Activated CD4-positive, alpha-beta T cell treated with anti-CD3 and anti-CD28 coated beads, Interleukin-2, amount 50 U/mL, for 48 hours (primary cell): ENCODE measurements at regions not wholly inside any gene's neighbourhood (a gene's known extent, or its start where the extent isn't known, plus 50 kb on each side); places are given as distances from the start of the nearest gene placed in this dataset.

Source experiments
- DNase-seq, 2 experiments: peaks; one replicate each; pipeline ENCODE4 v3.0.0-alpha.2; 2020

GRCh38 chr12:28828318-28828717 is 320.8 kb upstream of the FAR2 start:
- no peak for DNase-seq

DNA sequence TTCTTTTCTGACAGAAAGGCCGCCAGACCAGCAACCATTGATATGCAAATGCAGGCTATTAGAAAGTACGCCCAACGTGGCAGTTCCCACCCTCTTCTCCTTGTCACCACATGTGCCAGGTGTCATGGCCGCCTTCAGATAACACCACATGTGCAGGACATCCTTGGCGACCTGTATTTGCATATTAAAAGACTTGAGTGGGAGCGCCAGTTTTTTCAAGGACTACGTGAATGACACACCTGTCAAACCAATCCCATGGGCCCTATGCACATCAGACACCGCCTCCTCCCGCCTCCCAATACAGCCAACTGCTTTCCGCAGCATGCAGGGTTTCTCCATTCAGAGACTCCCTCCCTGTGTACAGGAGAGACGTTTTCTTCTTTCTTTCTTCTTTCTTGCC is 318.6 kb upstream of the FAR2 start:
- no peak for DNase-seq

DNA sequence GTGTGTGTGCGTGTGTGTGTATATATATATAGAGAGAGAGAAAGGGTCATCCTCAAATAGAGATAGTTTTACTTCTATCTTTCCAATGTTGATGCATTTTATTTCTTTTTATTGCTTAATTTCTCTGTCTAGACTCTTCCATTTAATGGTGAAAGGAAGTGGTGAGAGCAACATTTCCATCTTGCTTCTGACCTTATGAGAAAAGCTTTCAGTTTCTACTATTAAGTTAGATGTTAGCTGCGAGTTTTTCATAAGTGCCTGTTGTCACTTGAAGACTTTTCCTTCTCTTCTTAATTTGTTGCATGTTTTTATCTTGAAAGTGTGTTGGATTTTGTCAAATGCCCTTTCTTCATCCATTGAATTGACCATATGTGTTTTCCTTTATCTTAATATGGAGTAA is 304.4 kb upstream of the FAR2 start:
- no peak for DNase-seq

DNA sequence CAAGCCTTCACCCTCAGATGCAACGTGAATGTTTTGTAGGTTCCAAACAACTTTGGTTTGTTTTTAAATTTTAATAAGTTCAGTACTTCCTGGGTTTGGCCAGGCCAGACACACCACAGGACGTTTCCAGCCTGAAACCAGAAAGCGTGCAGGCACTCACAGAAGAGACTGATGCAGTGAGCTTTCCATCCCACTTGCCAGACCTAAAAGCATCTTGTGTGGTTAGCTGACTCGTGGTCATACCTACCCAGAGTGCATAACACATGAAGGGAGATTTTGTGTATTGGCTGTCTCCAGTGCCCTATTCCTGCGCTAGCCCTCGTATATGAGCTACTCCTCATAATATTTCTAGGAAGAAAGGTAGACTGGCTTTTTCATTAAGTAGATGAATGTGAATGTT is 297.3 kb upstream of the FAR2 start:
- DNase-seq: no peak

DNA sequence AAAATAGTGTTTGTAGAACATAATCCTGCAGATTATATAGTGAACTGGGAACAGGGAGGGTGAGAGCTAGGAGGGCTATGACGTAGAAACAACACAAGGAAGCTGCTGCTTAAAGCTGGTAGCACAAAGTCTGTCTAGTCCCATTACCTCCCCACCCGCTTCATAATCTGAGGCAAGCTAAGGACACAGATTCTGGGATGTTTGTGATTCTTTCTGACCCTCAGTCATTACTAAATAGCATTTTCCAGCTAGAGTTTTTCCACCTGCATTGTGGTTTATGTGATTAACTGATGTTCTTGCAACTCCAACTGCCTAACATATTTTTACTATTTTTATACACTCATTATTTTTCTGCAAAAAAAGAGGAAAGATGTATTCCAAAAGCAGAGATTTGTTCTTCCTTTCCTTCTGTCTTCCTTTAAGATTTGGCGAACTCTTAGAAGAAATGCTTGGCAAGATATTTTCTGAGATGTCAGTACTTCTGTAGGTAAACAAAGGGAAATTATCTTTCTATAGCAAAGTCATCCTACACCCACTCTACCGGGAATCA is 293.2 kb upstream of the FAR2 start:
- DNase-seq: no peak

DNA sequence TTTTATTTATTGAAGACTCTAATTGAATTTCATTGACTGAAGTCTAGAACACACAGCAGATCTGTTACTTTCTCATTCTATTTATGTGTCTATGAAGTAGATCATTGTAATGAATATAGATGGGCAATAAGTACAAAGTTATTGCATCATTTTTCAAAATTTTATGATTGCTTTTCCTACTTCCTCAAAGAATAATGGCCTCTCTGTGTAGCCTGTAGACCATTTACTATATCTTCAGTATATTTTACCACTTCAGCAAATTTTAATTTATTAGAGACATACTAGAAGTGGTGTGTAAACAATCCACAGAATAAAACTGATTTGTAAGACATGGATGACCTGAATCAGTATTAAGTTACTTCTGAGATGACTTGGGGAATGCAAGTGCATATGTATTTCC is 291.7 kb upstream of the FAR2 start:
- no peak for DNase-seq

DNA sequence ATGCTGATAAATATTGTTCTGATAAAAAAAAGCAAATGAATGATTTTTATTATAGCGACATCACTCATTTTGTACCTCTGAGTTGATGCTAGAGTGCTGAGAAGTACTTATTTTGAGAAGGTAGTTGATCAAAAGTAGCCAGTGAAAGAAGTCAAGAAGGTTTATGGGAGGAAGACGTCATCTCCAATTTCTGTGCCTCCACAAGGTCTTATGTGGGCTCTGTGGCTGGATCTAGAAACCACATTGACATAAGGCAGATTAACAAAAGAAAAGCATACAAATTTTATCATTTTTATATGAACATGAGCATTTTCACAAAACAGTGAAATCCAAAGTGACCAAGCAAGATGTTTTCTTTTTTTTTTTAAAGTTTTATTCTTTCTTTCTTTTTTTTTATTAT is 289.5 kb upstream of the FAR2 start:
- DNase-seq: no peak

GRCh38 chr12:28865776-28866175 is 283.3 kb upstream of the FAR2 start:
- DNase-seq: no peak

DNA sequence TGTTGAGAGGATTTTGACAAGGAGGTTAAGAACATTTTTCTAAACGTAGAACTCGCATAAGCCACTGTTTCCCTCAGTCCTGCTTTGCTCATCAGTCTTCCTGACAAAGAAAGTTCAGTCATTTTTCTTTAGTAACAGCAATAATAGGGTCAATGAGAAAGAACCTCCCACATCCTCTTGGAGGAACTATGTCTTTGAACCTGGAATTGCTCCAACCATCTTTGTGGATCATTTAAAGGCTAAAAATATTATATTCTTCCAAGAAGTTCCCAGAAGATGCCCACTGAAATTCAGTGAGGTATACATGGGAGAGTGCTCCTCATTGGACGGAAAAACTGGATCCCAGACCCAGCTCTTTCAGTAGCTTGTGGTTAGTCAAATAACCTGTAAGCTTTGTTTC is 282.8 kb upstream of the FAR2 start:
- no peak for DNase-seq

DNA sequence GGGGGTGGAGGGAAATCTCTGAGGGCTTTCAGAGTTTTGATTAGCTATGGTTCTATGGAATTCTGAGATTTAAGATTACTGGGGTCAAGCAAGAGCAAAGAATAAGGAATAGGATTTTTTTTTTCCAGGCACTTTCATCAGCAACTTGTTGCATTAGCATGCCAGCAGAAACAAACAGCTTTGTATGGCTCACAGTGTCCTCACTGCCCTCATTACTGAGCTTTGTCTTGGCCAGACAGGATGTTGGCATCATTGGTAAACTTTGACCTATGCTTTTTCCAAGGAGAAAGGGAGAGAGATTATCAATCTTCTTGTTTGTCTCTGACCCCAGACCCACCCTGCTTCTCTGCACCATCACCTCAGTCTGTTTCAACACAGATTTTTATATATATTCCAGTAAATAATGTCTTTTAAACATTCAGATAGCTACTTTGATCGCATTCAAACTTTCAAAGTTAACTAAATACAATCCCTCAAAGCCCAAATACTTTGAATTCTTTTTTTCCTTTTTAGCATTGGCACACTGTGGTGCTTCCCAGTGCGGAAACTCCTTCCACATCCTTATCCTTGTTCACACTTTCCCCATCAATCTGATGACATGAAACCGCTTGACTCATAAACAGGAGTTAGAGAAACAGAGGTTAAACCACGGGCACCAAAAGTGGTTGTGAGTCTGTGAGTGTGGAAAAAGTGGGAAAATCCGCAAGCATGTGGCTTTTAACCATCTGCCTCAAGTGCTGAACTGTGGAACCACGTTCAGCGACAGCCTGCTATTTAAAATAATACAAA is 282.2 kb upstream of the FAR2 start:
- DNase-seq: no peak

- DNase-seq: no peak
Measured at GRCh38 chr12:28868414-28868813, 280.7 kb upstream of the FAR2 start.

GRCh38 chr12:28869197-28869596 is 279.9 kb upstream of the FAR2 start:
- DNase-seq: no peak

GRCh38 chr12:28870839-28871440 is 278.1 kb upstream of the FAR2 start:
- no peak for DNase-seq

- DNase-seq: peak; percentile 7 to 34
Measured at GRCh38 chr12:28872654-28873268, 276.3 kb upstream of the FAR2 start.

DNA sequence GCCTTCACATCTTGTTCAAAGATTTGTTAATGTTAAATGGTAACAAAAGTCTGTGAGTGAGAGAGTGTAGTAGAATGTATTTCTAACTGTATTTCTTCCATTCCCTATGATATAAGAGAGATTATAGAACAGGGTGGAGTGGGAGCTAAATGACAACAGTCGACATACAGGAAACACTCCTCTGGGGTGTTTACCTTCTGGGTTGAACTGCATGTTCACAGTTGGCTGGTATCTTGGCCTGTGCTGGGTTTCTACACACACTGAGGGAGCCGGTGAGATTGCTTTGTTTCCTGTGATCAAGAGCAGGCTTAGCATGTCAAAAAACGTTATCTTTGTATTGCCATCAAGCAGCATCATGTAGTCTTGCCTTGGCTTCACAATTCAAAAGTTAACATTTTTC is 274.3 kb upstream of the FAR2 start:
- DNase-seq: no peak

DNA sequence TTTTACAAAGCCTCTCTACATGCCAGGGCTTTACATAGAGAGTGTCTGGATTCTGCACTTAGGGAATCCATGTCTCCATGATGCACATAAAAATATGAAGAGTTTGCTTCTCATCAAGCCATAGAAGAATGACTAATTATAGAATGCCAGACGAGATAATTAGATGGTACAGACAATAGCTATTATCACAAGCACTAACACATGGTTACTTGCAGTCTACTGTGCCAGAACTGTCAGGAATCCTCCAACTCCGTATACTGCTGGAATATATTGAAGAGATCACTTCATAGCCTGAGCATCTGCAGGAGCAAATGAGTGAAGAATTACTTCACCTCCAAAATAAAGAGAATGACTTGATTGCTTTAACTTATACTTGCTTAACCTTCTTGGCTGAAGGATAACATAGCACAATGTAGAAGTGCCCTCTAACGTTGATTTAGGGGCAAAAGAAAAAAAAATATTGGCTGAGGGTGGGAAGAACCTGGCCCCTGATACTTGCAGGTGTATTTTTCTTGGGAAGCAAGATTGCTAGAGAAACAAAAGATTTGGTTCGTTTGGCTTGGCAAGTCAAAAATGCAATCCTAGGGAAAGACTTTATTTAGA is 272.8 kb upstream of the FAR2 start:
- no peak for DNase-seq

DNA sequence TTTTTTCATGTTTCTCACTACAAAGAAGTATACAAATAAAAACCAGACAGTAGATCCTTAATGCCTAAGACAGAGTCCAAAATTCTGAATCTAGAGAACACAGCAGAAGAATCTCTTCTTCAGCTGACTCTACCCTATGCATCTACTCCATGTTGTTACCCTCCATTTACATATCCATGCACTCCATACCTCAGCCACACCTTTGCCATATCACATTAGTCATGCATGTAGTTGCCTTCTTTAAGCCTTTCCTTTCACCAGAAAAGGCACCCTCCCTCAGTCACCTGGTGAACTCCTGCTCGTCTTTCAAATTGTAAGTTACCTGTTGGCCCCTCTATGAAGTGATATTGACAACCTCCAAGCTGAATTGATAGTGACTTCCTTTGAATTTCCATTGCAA is 271.2 kb upstream of the FAR2 start:
- DNase-seq: no peak

GRCh38 chr12:28878629-28879028 is 270.4 kb upstream of the FAR2 start:
- DNase-seq: no peak

GRCh38 chr12:28879379-28879778 is 269.7 kb upstream of the FAR2 start:
- no peak for DNase-seq

- DNase-seq: no peak
Measured at GRCh38 chr12:28882444-28882843, 266.6 kb upstream of the FAR2 start.

DNA sequence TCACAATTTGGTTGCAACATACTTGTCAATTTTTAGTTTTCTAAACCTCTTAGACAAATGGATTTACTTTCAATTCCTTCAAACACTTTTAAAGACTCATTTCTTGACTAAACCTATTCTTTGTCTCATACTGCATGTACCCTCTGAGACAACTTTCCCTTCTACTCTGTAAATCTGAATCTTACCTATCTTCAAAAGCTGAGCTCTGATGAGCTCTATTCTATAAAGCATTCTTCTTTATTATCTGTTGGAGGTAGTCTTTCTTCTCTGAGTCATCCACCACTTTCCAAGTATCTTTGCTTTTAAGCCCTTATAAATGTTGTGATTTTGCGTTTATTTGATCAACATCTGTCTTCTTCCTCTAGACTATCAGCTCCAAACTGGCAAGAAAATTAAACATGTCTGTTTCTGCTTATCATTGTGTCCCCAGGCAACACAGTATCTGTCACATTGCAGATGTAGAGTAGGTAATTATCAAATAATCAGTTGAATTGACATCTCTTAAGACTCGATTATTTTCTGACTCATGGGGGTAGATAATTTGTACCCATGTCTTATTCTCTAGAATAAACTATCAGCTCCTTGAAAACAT is 265.6 kb upstream of the FAR2 start:
- DNase-seq: no peak

DNA sequence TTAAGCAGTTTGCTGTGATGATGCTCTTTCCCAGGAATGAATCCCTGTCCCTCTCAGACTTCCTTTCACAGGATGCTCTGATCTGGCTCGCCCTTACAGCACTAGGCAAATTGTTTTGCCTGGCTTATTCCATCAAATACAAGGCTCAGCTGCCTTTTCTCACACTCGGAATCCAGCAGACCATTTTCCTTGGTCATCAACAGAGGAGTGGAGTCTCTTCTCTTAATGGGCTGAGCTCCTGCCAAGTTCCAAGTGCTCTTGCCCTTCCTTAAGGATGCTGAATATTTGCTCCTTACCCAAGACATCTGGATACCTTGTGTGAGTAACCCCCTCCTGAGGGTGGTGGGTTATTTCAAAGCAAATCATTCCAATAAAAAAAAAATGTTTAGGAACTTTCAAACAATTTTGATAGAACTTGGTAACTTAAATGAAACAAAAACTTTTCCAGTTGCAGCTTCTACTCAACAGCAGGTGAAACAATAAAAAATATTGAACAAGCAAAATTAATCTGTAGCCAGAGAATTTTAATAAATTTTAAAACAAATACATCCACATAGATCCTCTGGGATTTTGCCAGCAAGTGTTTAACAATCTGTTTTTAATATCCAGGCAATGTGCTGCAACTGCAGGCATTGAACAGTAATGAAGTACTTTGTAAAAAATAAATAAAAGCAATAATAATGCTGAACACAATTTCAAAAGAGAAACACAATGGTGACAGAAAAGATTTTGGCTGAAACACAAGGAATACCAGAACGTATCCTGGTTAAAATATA is 264.0 kb upstream of the FAR2 start:
- DNase-seq: no peak

DNA sequence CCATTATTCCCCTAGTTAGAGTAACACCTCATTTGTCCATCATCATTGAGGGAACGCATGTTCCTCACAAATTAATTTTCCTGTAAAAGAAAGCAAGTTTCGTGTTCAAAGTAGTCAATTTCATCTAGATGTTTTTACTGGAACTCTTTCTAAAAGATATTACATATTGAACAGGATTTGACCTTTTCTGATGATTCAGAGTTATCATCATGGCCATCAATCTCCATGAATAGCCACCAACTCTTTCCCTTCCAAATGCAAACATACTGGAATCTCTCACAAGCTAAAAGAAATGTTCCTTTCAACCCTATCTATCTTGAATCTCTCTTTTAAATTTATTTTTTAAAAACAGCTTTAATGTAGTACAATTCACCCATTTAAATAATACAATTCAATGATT is 263.1 kb upstream of the FAR2 start:
- no peak for DNase-seq
